ENCODE measurements at regions not wholly inside any gene's neighbourhood (a gene's known extent, or its start where the extent isn't known, plus 50 kb on each side); places are given as distances from the start of the nearest gene placed in this dataset.
"Not testable (repeated sequence)": the region's sequence is repeated elsewhere in the genome, so short reads cannot be mapped to it uniquely, and the experiment has no call there.

- Mint-ChIP-seq H3K27me3 (ENCODE audit: low read depth) (no peaks in the 10 kb centered on the region), H3K36me3 (ENCODE audit: low read depth) (no peaks in the 10 kb centered on the region), H3K27ac (no peak overlapping the region)
Observed at GRCh38 chr4:18103876-18104605, 82.5 kb upstream of the LCORL start.

DNA sequence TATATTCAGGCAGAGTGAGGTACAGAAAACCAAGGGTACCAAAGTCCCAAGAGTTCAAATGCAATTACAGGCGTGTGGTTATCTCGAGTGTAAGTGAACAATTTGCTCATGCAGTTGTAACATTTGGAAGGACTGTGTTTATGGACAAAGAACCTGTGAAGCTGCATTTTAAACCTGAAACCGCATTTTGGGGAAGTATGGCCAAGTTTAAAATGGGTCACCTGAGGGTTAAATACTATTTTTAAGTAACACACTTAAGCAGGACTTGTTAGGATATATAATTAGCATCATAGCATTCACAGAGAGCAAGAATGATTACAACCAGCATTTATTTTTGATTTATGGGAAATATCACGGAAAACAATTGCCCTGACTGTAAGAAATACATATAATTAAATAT is 79.1 kb upstream of the LCORL start:
- Mint-ChIP-seq H3K27ac (no peak overlapping the region), H3K4me1 (no peaks in the 10 kb centered on the region), H3K27me3 (ENCODE audit: low read depth) (no peaks in the 10 kb centered on the region)

More at GRCh38 chr4:18103876-18104605, 82.5 kb upstream of the LCORL start:
- no peaks in the 10 kb centered on the region for H3K4me1 Mint-ChIP-seq
- TF ChIP-seq, protein P1, sequence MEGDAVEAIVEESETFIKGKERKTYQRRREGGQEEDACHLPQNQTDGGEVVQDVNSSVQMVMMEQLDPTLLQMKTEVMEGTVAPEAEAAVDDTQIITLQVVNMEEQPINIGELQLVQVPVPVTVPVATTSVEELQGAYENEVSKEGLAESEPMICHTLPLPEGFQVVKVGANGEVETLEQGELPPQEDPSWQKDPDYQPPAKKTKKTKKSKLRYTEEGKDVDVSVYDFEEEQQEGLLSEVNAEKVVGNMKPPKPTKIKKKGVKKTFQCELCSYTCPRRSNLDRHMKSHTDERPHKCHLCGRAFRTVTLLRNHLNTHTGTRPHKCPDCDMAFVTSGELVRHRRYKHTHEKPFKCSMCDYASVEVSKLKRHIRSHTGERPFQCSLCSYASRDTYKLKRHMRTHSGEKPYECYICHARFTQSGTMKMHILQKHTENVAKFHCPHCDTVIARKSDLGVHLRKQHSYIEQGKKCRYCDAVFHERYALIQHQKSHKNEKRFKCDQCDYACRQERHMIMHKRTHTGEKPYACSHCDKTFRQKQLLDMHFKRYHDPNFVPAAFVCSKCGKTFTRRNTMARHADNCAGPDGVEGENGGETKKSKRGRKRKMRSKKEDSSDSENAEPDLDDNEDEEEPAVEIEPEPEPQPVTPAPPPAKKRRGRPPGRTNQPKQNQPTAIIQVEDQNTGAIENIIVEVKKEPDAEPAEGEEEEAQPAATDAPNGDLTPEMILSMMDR (IDR thresholded peaks at IDR 0.05; ENCODE audit: unreplicated experiment in 3 of 3), result no peak
- H3K4me3 Mint-ChIP-seq, result no peak overlapping the region
- no peaks in the 10 kb centered on the region for H3K9me3 Mint-ChIP-seq

DNA sequence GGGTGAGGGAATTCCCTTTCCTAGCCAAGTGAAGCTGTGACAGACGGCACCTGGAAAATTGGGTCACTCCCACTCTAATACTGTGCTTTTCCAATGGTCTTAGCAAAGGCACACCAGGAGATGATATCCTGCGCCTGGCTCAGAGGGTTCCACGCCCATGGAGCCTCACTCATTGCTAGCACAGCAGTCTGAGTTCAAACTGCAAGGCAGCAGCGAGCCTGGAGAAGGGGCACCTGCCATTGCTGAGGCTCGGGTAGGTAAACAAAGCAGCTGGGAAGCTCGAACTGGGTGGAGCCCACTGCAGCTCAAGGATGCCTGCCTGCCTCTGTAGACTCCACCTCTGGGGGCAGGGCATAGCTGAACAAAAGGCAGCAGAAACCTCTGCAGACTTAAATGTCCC is 68.9 kb upstream of the LCORL start:
- not testable (repeated sequence) for H3K27me3 Mint-ChIP-seq (ENCODE audit: low read depth); H3K4me1 Mint-ChIP-seq; H3K9me3 Mint-ChIP-seq; H3K4me3 Mint-ChIP-seq; H3K36me3 Mint-ChIP-seq (ENCODE audit: low read depth); H3K27ac Mint-ChIP-seq

More for the DNA sequence above, 79.1 kb upstream of the LCORL start:
- TF ChIP-seq, protein P1 (IDR thresholded peaks at IDR 0.05; ENCODE audit: unreplicated experiment in 3 of 3), result no peak
- H3K9me3 Mint-ChIP-seq, result no peaks in the 10 kb centered on the region
- no peaks in the 10 kb centered on the region for H3K36me3 Mint-ChIP-seq (ENCODE audit: low read depth)
- no peak overlapping the region for H3K4me3 Mint-ChIP-seq

GRCh38 chr4:18082236-18082635 is 60.7 kb upstream of the LCORL start:
- H3K27me3 Mint-ChIP-seq (ENCODE audit: low read depth), result peaks cover 7% of the 10 kb centered on the region
- no peak overlapping the region for H3K4me3 Mint-ChIP-seq
- H3K36me3 Mint-ChIP-seq (ENCODE audit: low read depth), result no peaks in the 10 kb centered on the region
- TF ChIP-seq, protein P1 (IDR thresholded peaks at IDR 0.05; ENCODE audit: unreplicated experiment in 3 of 3), result no peak
- peaks cover 5% of the 10 kb centered on the region for H3K9me3 Mint-ChIP-seq
- no peak overlapping the region for H3K27ac Mint-ChIP-seq
- H3K4me1 Mint-ChIP-seq, result no peaks in the 10 kb centered on the region

DNA sequence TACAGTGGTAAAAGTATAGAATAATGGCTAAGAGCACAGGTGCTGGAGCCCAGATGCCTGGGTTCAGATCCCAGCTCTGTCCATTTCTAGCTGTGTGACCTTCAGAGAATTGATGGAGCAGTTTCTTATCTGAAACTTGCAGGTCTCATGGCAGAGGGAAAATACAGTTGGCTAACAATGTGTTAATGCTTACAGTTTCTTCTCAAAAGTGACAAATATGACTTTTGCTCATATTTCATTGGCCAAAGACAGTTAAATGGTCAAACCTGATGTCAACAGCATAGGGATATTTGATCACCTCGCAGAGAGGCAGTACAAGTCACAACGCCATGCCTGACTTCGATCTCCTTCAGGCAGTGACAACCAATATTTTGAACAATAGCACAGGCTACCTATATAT is 60.2 kb upstream of the LCORL start:
- TF ChIP-seq, protein P1 (IDR thresholded peaks at IDR 0.05; ENCODE audit: unreplicated experiment in 3 of 3), result no peak
- no peak overlapping the region for H3K4me3 Mint-ChIP-seq
- H3K4me1 Mint-ChIP-seq, result no peaks in the 10 kb centered on the region

DNA sequence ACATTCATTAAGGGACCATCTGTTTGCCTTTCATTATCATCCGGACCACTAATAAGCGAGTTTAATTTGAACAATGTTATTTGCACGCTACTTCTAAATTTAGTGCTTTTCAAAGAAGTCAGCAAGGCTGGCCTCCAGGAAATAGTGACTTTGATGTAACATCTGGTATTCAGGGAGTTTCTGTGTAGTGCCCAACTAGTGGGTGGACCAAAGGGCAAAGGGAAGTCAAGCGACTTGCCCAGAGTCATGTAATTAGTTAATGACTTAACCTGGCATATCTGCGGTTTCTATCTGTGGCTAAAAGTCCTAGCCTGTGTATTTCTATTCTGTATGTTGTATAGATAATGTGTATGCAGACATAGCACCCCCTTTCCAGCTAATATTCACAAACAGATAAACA is 56.3 kb upstream of the LCORL start:
- Mint-ChIP-seq H3K9me3 (no peaks in the 10 kb centered on the region), H3K4me1 (no peaks in the 10 kb centered on the region), H3K4me3 (no peak overlapping the region), H3K27me3 (ENCODE audit: low read depth) (no peaks in the 10 kb centered on the region), H3K27ac (no peak overlapping the region), H3K36me3 (ENCODE audit: low read depth) (no peaks in the 10 kb centered on the region)
- TF ChIP-seq, protein P1 (IDR thresholded peaks at IDR 0.05; ENCODE audit: unreplicated experiment in 3 of 3), result no peak

More for the DNA sequence above, 60.2 kb upstream of the LCORL start:
- no peak overlapping the region for H3K27ac Mint-ChIP-seq
- no peaks in the 10 kb centered on the region for H3K36me3 Mint-ChIP-seq (ENCODE audit: low read depth)
- peaks cover 7% of the 10 kb centered on the region for H3K27me3 Mint-ChIP-seq (ENCODE audit: low read depth)
- peaks cover 2% of the 10 kb centered on the region for H3K9me3 Mint-ChIP-seq
